ENCODE measurements at regions not wholly inside any gene's neighbourhood (a gene's known extent, or its start where the extent isn't known, plus 50 kb on each side); places are given as distances from the start of the nearest gene placed in this dataset.

DNA sequence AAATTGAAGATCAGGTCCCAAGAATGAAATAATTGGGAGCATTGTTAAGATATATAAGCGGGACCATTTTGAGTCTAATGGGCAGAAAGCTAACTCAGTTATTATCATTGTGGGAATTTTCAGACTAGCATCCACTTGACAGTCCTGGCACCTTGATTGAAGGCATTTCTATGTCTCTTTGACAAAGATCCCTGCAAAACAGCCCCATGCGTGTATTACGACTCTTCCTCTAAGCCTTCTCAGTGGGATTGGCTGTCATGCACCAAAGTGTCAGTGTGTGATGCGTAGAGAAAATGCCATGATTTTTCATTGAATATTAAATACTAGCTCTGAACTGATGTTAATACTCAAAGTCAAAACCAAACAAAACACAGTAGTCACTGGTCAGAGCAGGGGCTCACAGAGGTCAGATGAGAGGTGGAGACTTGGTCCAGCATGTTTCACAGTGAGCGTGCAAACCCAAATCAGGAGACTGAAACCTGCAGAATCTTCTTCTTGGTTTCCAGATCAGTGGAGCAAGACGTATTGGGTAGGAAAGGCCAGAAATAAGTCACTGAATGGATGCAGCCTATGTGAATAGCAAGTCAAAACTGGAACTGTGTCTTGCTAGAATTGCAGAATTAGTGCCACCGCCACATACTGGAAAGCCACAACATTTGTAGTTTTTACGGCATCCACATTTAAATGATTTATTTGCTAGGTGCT is 303.6 kb upstream of the AKR1E2 start:
- ATAC-seq (ENCODE audit: insufficient number of reproducible peaks, low FRiP score, low read depth) (no peak), DNase-seq (ENCODE audit: low spot score) (no peak)
- H3K4me1 ChIP-seq (ENCODE audit: control insufficient read depth in 1 of 2, low read depth in 2 of 2), result peaks cover 17 to 26% of the 10 kb centered on the region in 2 donors
- H3K36me3 ChIP-seq, result no peaks in the 10 kb centered on the region
- no peak overlapping the region for H3K4me3 ChIP-seq
- no peak overlapping the region for H3K27ac ChIP-seq
- TF ChIP-seq CTCF (IDR thresholded peaks at IDR 0.05), result no peak
- H3K27me3 ChIP-seq (replicated peaks; ENCODE audit: insufficient read depth), result no peaks in the 10 kb centered on the region
- H3K9me3 ChIP-seq, result no peaks in the 10 kb centered on the region

GRCh38 chr10:4519658-4520402 is 306.2 kb upstream of the AKR1E2 start:
- ATAC-seq (ENCODE audit: insufficient number of reproducible peaks, low FRiP score, low read depth) (peak; percentile 36), DNase-seq (ENCODE audit: low spot score) (no peak)
- Histone ChIP-seq H3K9me3 (no peaks in the 10 kb centered on the region), H3K27me3 (replicated peaks; ENCODE audit: insufficient read depth) (no peaks in the 10 kb centered on the region), H3K4me3 (no peak overlapping the region), H3K27ac (no peak overlapping the region), H3K36me3 (no peaks in the 10 kb centered on the region), H3K4me1 (ENCODE audit: control insufficient read depth in 1 of 2, low read depth in 2 of 2) (peaks cover 7 to 23% of the 10 kb centered on the region in 2 donors)
- TF ChIP-seq CTCF (IDR thresholded peaks at IDR 0.05), result no peak

DNA sequence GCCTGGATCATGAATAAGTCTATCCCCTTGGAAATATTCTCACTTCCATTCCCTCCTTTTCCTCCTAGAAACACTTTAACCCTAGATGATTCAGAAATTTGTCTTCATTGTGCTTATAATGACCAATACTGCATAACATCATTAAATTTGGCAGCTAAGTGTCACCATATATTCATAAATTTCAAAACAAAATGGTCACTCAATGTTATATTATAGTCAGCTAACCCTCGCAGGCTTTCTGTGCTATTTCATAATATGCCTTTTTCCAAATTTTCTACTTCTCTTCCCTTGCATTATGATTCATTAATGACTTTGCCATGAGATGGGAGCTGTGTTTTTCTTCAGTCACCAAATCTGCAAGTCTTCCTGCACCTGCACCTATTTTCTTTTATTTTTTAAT is 308.3 kb upstream of the AKR1E2 start:
- H3K9me3 ChIP-seq, result no peaks in the 10 kb centered on the region
- DNase-seq (ENCODE audit: low spot score) (no peak), ATAC-seq (ENCODE audit: insufficient number of reproducible peaks, low FRiP score, low read depth) (no peak)
- no peaks in the 10 kb centered on the region for H3K36me3 ChIP-seq
- no peaks in the 10 kb centered on the region for H3K27me3 ChIP-seq (replicated peaks; ENCODE audit: insufficient read depth)
- peaks cover 7 to 33% of the 10 kb centered on the region in 2 donors for H3K4me1 ChIP-seq (ENCODE audit: control insufficient read depth in 1 of 2, low read depth in 2 of 2)
- no peak overlapping the region for H3K27ac ChIP-seq
- H3K4me3 ChIP-seq, result no peak overlapping the region
- TF ChIP-seq CTCF (IDR thresholded peaks at IDR 0.05), result no peak

DNA sequence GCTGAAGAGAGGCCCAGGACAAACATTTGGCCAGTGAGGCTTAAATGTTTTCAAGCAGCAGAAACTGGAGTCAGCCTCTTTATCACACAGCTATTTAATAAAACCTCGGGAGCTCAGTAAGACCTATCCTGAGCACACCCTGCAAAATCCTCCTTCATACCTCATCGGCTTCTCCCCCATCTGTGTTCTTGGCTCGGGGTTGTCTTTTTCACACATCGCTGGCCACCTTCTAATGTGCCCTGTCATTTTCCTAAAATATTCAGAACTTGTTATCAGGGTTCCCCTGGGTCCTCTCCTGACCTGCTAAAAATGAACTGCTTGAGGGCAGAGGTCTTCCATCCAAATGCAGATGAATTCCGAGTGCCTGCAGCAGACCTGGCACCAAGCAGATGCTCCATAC is 310.3 kb upstream of the AKR1E2 start:
- Histone ChIP-seq H3K4me1 (ENCODE audit: control insufficient read depth in 1 of 2, low read depth in 2 of 2) (peaks cover 7 to 36% of the 10 kb centered on the region in 2 donors), H3K36me3 (no peaks in the 10 kb centered on the region), H3K4me3 (no peak overlapping the region), H3K27ac (no peak overlapping the region), H3K27me3 (replicated peaks; ENCODE audit: insufficient read depth) (no peaks in the 10 kb centered on the region), H3K9me3 (no peaks in the 10 kb centered on the region)
- TF ChIP-seq CTCF (IDR thresholded peaks at IDR 0.05), result no peak
- DNase-seq (ENCODE audit: low spot score) (no peak), ATAC-seq (ENCODE audit: insufficient number of reproducible peaks, low FRiP score, low read depth) (no peak)

GRCh38 chr10:4514445-4515108 is 311.4 kb upstream of the AKR1E2 start:
- no peaks in the 10 kb centered on the region for H3K36me3 ChIP-seq
- H3K27ac ChIP-seq, result peak overlapping the region in 1 of 2 donors; percentile 12
- no peaks in the 10 kb centered on the region for H3K27me3 ChIP-seq (replicated peaks; ENCODE audit: insufficient read depth)
- no peak for TF ChIP-seq CTCF (IDR thresholded peaks at IDR 0.05)
- H3K4me3 ChIP-seq, result peak overlapping the region; percentile 1
- no peaks in the 10 kb centered on the region for H3K9me3 ChIP-seq
- ATAC-seq (ENCODE audit: insufficient number of reproducible peaks, low FRiP score, low read depth), result no peak
- no peak for DNase-seq (ENCODE audit: low spot score)
- peaks cover 0 to 27% of the 10 kb centered on the region in 2 donors for H3K4me1 ChIP-seq (ENCODE audit: control insufficient read depth in 1 of 2, low read depth in 2 of 2)
